SJSA1 (cell line): ENCODE measurements at regions not wholly inside any gene's neighbourhood (a gene's known extent, or its start where the extent isn't known, plus 50 kb on each side); places are given as distances from the start of the nearest gene placed in this dataset.
A peak's percentile ranks its signal among the peaks of the same experiment; 100 is the strongest.

Experiments used
- DNase-seq, 2 experiments: peaks; one replicate each; pipeline ENCODE4 v3.0.0-alpha.2; 2015 to 2020; ENCODE audit warnings: low spot score in 2 of 2, low read depth in 1 of 2
- H3K27ac ChIP-seq: fragments of 250-450 bp; sonication (Bioruptor Pico); 2 replicates; pipeline ENCODE4 v1.5.1; 2020; ENCODE audit warnings: mild to moderate bottlenecking, moderate library complexity
- H3K27me3 ChIP-seq: fragments of 250-450 bp; sonication (Bioruptor Pico); replicated peaks from 2 replicates; pipeline ENCODE4 v1.5.1; 2020; ENCODE audit warnings: mild to moderate bottlenecking, moderate library complexity
- H3K36me3 ChIP-seq: fragments of 250-450 bp; sonication (Bioruptor Pico); 2 replicates; pipeline ENCODE4 v1.5.1; 2020; ENCODE audit warnings: mild to moderate bottlenecking
- H3K4me1 ChIP-seq: fragments of 250-450 bp; sonication (Bioruptor Pico); replicated peaks from 2 replicates; pipeline ENCODE4 v1.6.1; 2021; ENCODE audit warnings: mild to moderate bottlenecking
- H3K4me3 ChIP-seq: fragments of 250-450 bp; sonication (Bioruptor Pico); 2 replicates; pipeline ENCODE4 v1.5.1; 2020; ENCODE audit warnings: mild to moderate bottlenecking
- H3K9me3 ChIP-seq: fragments of 250-450 bp; sonication (Bioruptor Pico); replicated peaks from 2 replicates; pipeline ENCODE4 v1.5.1; 2020; ENCODE audit warnings: mild to moderate bottlenecking

DNA sequence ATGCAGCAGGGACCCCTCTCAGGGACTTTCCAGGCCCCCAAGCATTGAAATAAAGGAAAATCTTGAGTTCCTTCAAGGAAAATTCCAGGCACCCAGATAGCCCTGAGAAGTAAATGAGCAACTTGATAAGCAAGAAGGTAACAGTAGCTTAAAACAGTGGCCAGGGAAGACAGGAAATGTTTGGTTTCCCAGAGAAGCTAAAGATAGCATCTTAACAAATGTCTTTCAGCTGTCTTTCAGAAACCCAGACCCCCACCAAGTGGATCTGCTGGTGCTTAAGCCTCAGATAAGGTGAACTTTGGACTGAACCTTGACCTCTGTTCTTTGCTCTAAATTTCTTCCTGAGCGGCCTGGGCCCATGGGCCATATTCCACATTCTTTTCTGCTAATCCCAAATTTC is 117.8 kb upstream of the CST7 start:
- no peaks in the 10 kb centered on the region for H3K9me3 ChIP-seq
- no peak for DNase-seq
- H3K4me3 ChIP-seq, result no peak overlapping the region
- no peak overlapping the region for H3K27ac ChIP-seq
- H3K4me1 ChIP-seq, result no peaks in the 10 kb centered on the region
- no peaks in the 10 kb centered on the region for H3K36me3 ChIP-seq
- no peaks in the 10 kb centered on the region for H3K27me3 ChIP-seq

DNA sequence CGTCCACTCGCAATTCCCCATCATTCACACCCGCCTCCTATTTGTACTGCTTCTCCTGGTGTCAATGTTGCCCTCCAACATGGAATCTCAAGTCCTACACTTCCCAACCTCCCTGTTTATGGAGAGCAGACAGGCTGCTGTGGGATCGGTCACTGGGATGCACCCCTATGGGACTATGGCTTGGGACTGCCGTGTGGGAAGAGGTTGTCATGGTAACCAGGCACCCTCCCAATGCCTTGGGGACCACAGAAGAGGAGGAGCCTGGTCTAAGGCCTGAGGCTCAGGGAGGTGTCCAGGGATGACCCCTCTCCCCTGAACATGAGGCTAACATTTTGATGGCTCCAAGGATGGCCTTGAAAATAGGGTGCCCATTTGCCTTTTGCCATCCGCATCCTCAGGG is 116.6 kb upstream of the CST7 start:
- H3K27me3 ChIP-seq, result no peaks in the 10 kb centered on the region
- H3K9me3 ChIP-seq, result no peaks in the 10 kb centered on the region
- peaks cover under 1% of the 10 kb centered on the region; the same call in 1 of the 2 replicates for H3K4me1 ChIP-seq
- H3K36me3 ChIP-seq, result no peaks in the 10 kb centered on the region
- H3K4me3 ChIP-seq, result no peak overlapping the region
- no peak for DNase-seq
- no peak overlapping the region for H3K27ac ChIP-seq

DNA sequence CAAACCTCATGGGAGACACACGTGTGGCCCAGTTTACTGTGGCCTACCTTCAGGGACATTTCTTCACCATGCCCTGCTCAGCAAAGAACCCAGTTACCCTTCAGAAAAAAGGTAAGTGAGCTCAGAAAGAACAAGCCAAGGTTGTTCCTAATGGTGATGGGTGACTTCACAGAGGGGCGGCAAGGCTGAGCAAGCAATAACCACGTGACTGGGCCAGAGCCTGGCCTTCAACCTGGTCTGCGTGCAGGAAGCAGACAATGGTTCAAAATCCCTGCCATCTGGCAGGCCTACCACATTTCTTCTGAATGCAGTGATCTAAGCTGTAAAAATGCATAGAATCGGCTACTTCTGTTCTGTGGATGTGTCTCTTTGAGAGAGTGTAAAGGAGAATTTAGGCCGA is 115.5 kb upstream of the CST7 start:
- H3K4me1 ChIP-seq, result peaks cover 6% of the 10 kb centered on the region
- no peak overlapping the region for H3K4me3 ChIP-seq
- H3K27ac ChIP-seq, result no peak overlapping the region
- H3K36me3 ChIP-seq, result no peaks in the 10 kb centered on the region
- no peaks in the 10 kb centered on the region for H3K9me3 ChIP-seq
- DNase-seq, result no peak
- no peaks in the 10 kb centered on the region for H3K27me3 ChIP-seq

DNA sequence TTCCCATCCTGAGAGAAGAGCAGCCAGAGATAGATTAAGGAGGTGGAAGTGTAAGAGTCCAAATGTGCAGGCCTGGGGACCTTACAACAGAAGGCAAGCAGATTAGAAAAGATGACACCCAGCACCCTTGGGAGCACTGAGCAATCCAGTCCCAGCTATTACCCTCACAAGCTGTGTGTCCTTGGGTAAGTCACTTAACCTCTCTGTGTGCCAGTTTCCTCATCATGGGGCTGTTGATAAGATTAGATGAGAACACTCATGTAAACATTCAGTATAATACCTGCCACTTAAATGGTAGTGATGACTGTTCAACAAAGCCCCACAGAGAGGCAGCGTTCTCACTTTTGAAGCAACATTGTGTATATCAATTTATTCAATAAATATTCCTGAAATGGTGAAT is 114.8 kb upstream of the CST7 start:
- DNase-seq, result no peak
- Histone ChIP-seq H3K4me3 (no peak overlapping the region), H3K27me3 (no peaks in the 10 kb centered on the region), H3K4me1 (peaks cover 6% of the 10 kb centered on the region), H3K9me3 (no peaks in the 10 kb centered on the region), H3K27ac (no peak overlapping the region), H3K36me3 (no peaks in the 10 kb centered on the region)

DNA sequence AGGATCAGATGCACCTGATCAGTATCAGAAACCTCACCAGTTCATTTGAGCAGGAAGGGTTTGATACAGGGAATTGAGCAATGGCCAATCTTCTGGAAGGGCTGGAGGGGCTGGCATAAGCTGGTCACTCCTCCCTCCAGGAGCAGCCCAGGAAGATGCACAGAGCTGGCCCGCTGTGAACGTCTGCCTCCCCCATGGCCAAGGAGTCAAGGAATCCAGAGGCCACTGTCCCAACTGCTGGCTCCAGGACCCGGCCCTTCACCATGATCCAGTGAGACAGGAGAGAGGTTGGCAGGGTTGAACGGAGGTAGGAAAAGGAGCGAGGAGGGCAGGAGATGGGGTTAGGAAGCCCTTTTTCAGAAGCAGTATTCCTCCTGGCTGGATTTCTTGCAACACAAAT is 113.9 kb upstream of the CST7 start:
- Histone ChIP-seq H3K9me3 (no peaks in the 10 kb centered on the region), H3K4me3 (no peak overlapping the region), H3K27me3 (no peaks in the 10 kb centered on the region), H3K36me3 (no peaks in the 10 kb centered on the region), H3K27ac (no peak overlapping the region), H3K4me1 (peaks cover 6% of the 10 kb centered on the region)
- DNase-seq, result peak in 1 of 2 experiments; percentile 29

DNA sequence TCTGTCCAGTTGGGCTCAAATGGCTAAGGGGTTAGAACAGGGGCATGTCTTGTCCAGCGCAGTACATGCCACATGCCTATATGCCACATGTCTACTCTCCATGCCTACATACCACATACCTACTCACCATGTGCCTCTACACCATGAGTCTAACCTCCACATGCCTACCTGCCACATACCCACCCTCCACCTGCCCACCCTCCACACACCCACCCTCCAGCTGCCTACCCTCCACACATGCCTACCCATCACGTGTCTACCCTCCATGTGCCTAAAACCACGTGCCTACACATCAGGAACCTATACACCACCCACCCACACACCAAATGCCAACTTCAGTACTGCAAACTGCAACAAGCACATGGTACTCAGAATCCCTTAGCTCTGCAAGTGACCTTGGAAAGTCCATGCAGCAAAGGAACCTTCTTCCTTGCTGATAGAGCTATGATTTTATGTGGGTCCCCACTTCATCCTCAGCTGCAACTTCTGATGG is 113.0 kb upstream of the CST7 start:
- peak in 1 of 2 experiments; percentile 31 for DNase-seq
- Histone ChIP-seq H3K36me3 (no peaks in the 10 kb centered on the region), H3K9me3 (no peaks in the 10 kb centered on the region), H3K27ac (no peak overlapping the region), H3K4me1 (peaks cover 6% of the 10 kb centered on the region), H3K27me3 (no peaks in the 10 kb centered on the region), H3K4me3 (no peak overlapping the region)

DNA sequence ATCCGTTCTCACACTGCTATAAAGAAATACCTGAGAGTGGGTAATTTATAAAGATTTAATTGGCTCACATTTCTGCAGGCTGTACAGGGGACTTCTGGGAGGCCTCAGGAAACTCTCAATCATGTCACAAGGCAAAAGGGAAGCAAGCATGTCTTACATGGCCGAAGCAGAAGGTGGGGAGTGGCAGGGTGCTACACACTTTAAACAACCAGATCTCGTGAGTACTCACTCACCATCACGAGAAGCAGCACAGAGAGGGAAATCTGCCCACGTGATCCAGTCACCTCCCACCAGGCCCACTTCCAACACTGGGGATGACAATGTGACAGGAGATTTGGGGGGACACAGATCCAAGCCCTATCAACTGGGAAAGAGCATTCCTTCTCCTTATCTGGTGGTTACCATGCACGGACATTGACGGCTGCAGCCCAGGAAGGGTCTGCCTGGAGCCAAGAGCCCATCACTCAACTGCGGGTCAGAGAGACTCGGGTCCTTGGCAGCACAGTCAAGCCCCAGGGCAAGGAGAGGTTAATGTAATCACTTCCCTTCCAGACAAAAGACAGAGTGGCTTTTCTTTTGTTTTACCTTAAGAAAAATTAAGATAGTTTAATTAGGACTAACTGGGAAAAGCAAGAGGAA is 112.3 kb upstream of the CST7 start:
- no peaks in the 10 kb centered on the region for H3K36me3 ChIP-seq
- no peak overlapping the region for H3K4me3 ChIP-seq
- DNase-seq, result no peak

DNA sequence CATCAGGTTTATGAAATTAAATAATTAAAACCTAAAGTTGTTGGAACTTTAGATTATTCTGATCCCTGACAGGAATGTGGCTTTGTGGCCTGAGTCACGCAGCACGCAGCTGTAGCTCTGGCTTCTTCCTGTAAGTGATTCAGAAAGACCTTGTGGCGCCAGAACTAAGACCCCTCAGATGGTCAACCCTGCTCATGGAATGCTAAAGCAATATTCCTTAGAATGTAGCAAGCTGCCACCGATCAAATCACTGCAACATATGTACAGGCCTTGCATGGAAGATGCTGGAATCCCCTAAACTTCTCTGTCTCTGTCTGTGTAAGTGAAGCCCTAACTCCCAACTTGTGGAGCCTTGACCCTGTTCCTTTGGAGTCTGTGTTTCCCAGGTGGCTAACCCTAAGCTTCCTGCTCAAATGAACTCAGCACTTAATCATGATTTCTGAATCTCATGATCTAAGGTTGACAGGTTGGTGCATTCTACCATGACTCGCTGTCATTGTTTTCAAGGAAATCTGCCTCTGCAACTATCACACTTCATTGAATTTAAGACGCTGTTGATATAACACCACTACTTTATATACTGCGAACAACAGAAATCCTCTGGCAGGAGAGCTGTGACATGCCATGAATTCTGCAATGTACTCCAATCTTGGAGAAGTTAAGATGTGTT is 111.2 kb upstream of the CST7 start:
- no peak overlapping the region for H3K4me3 ChIP-seq
- H3K27me3 ChIP-seq, result no peaks in the 10 kb centered on the region
- H3K36me3 ChIP-seq, result no peaks in the 10 kb centered on the region
- H3K9me3 ChIP-seq, result no peaks in the 10 kb centered on the region
- peak in 1 of 2 experiments; percentile 39 for DNase-seq
- peaks cover 6% of the 10 kb centered on the region for H3K4me1 ChIP-seq
- H3K27ac ChIP-seq, result no peak overlapping the region

More for the DNA sequence above, 112.3 kb upstream of the CST7 start:
- Histone ChIP-seq H3K9me3 (no peaks in the 10 kb centered on the region), H3K4me1 (peaks cover 6% of the 10 kb centered on the region), H3K27ac (no peak overlapping the region), H3K27me3 (no peaks in the 10 kb centered on the region)

DNA sequence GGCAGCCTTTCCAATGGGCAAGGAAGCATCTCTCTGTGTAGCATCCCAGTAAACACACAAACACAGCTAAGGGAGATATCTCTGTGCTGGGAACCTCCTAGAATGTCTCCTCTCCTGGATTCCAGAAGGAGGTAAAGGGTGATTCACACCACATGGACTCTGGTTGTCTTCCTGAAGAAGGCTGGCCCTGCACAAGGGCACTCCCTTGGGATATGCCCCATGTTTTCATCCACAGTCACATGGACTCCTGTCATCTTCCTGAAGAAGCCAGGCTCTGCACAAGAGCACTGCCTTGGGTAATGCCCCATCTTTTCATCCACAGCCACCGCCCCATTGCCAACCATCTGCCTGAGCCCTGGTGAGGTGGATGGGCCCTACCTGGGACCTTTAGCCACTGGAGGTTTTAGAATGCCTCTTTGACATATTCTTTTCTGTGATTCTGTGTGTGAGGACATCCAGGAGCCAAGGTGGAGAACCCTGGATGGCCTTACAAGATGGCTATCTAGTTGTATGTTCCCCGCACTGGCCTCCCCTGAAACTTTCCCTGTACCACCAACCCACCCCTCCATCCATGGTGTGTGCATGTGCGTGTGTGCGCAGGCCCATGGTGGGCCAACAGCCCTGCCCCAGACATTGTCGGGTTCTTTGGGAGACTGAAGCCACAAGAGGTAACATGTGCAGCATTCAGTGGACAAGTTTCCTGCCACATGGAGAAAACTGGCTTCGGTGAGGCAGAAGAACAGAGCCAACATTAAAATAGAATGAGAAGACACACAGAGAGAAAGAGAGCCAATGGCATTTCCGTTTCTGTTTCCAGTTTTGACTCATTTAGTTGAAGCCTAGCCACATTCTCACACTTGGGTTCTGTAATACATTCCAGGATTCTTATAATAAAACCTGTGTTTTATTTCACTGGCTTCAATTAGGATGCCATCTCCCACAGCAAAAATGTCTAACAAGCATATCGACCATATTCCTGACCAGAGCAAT is 110.2 kb upstream of the CST7 start:
- Histone ChIP-seq H3K9me3 (no peaks in the 10 kb centered on the region), H3K27ac (no peak overlapping the region), H3K4me3 (no peak overlapping the region), H3K36me3 (no peaks in the 10 kb centered on the region), H3K27me3 (0 out of 2 replicates have a peak, but pooled peaks cover 7% of the 10 kb centered on the region), H3K4me1 (peaks cover 6% of the 10 kb centered on the region)
- DNase-seq, result no peak

DNA sequence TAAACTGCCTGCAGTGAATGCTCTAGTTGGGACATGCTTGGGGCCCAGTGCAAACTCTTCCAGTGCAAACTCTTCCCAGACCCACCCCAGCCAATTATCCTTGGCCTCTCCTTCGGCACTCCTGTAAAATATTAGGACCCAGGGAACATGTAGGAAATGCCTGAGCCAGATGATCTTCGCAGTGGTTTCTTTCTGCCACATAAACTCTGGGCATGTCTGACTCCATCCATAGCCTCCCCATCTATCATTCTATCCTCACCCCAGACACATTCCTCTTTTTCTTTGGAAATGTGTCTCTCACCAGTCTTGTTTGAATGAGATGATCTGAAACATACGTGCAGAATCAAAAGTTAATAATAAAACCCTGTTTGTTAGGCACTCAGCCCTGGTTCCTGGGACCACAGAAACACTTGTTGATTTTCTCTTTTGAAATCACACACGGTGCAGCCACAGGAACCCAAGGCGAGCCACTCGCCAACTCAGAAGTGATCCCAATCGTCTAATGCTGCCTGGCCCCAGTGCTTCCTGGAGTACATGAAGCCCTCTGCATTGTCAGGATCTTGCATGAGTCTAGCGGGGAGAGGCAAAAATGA is 108.9 kb upstream of the CST7 start:
- Histone ChIP-seq H3K36me3 (no peaks in the 10 kb centered on the region), H3K4me1 (peaks cover 6% of the 10 kb centered on the region), H3K4me3 (no peak overlapping the region), H3K27me3 (0 out of 2 replicates have a peak, but pooled peaks cover 7% of the 10 kb centered on the region), H3K27ac (no peak overlapping the region), H3K9me3 (no peaks in the 10 kb centered on the region)
- no peak for DNase-seq

DNA sequence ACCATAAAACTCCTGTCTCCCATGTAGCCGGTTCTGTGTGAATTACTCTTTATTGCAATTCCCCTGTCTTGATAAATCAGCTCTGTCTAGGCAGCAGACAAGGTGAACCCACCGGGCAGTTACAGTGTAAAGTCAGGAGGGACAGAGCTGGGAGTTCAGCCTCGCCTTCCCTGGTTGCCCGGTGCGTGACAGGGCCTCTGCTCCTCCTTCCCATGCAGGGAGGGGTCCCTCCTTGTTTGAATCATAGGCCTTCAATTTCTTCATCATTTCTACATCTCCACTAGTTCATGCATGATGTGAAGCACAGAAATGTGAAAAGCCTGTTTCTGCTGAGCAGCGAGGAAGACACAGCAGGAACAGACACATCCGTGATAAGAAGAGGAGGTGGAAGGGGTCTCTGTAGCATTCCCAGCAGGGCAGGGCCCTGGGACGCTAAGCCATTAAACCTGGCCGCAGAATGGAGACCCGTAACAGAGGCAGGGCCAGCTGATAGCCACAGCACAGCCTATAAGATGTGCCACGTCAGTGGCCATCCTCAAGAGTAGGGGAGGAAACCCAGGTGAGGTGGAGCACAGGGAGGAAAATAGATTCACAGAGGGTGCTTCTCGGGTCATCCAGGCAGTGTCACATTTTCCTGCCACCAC is 106.7 kb upstream of the CST7 start:
- Histone ChIP-seq H3K27me3 (0 out of 2 replicates have a peak, but pooled peaks cover 7% of the 10 kb centered on the region), H3K27ac (no peak overlapping the region), H3K36me3 (no peaks in the 10 kb centered on the region), H3K4me3 (no peak overlapping the region), H3K9me3 (no peaks in the 10 kb centered on the region), H3K4me1 (peaks cover 6% of the 10 kb centered on the region)
- DNase-seq, result no peak

DNA sequence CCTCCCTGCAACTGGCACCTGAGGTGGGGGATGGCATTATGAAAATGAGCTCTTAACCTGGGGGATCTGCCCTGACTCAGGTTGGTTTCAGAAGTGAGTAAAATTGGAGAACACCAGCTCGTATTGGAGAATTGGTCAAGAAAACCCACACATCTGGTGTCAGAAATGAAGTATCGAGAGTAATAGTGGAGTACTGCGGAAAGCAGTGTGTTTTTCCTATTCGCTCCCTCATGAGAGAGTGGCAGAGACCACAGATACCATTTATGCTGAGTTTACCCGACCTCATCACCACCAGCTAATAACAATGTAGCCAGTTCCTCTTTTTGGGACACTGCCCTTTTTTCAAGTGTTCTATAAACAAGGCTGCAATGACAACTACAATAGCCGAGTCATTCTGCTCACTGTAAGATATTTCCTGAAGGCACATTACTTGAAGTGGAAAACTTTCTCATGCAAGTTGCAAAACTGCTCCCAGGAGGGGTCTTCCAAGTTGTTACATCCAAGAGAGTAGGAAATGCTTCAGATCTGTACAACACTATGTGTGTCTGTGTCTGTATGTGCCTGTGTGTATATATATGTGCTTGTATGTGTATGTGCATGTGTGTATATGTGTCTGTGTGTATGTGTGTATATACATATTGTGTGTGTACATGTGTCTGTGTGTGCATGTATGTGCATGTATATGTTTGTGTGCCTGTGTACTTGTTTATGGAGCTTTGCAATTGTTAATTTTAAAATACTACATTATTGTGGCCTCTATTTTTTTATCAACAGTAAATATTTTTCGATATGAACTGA is 106.0 kb upstream of the CST7 start:
- Histone ChIP-seq H3K27me3 (0 out of 2 replicates have a peak, but pooled peaks cover 7% of the 10 kb centered on the region), H3K4me3 (no peak overlapping the region), H3K9me3 (no peaks in the 10 kb centered on the region), H3K27ac (no peak overlapping the region), H3K4me1 (peaks cover under 1% of the 10 kb centered on the region), H3K36me3 (no peaks in the 10 kb centered on the region)
- no peak for DNase-seq
